Uterus (tissue), 3 donors: ENCODE measurements at regions not wholly inside any gene's neighbourhood (a gene's known extent, or its start where the extent isn't known, plus 50 kb on each side); places are given as distances from the start of the nearest gene placed in this dataset.

Experiments
- DNase-seq, 2 donors: peaks; one replicate each; pipeline ENCODE4 v3.0.0-alpha.2; 2019 to 2020
- H3K27ac ChIP-seq, 2 donors: fragments of 200-600 bp; sonication (generic); 1 replicate in 1 of 2; 2 replicates in 1 of 2; pipeline ENCODE4 v1.5.1; 2016 to 2018
- H3K27me3 ChIP-seq, 2 donors: fragments of 200-600 bp; sonication (generic); one replicate each; pipeline ENCODE4 v1.5.1; 2018 to 2019; ENCODE audit warnings: control low read depth in 1 of 2
- H3K36me3 ChIP-seq, 2 donors: fragments of 200-600 bp; sonication (generic); one replicate each; pipeline ENCODE4 v1.5.1; 2019; ENCODE audit warnings: control low read depth in 1 of 2
- H3K4me1 ChIP-seq, 2 donors: fragments of 200-600 bp; sonication (generic); one replicate each; pipeline ENCODE4 v1.5.1; 2018 to 2019; ENCODE audit warnings: control low read depth in 1 of 2
- H3K4me3 ChIP-seq, 2 donors: fragments of 200-600 bp; sonication (generic); 1 replicate in 1 of 2; 2 replicates in 1 of 2; pipeline ENCODE4 v1.5.1; 2018 to 2019; ENCODE audit warnings: mild to moderate bottlenecking in 1 of 2
- H3K9me3 ChIP-seq, 2 donors: fragments of 200-600 bp; sonication (generic); one replicate each; pipeline ENCODE4 v1.5.1; 2019; ENCODE audit warnings: control low read depth in 1 of 2
- CTCF ChIP-seq, 4 experiments: fragments of 200-600 bp in 2 of 4; fragments of 450-650 bp in 2 of 4; sonication (generic) in 2 of 4; IDR thresholded peaks; one replicate each; pipeline ENCODE4 v1.5.1; 2016 to 2019; ENCODE audit warnings: antibody characterized with exemption in 4 of 4, mild to moderate bottlenecking in 2 of 4, moderate library complexity in 1 of 4
- POLR2A ChIP-seq, 2 donors: fragments of 450-650 bp; IDR thresholded peaks; one replicate each; pipeline ENCODE4 v1.6.1; 2016; ENCODE audit warnings: antibody characterized with exemption in 2 of 2, mild to moderate bottlenecking in 1 of 2, moderate library complexity in 1 of 2
- intact Hi-C: fragments of 100-400 bp; cut with DNase I; formaldehyde crosslinking; loops from one replicate; pipeline ENCODE4 v1.15.1; 2023; ENCODE audit warnings: low total_unique reads
- donor health status: DM: yes; HTN: yes; CAD: no.

- intact Hi-C loops = no loop called here
- Histone ChIP-seq H3K27ac (peak overlapping the region; percentile 43 to 63), H3K36me3 (no peaks in the 10 kb centered on the region), H3K4me1 (no peaks in the 10 kb centered on the region), H3K4me3 (no peak overlapping the region), H3K27me3 (no peaks in the 10 kb centered on the region), H3K9me3 (no peaks in the 10 kb centered on the region)
- no peak for DNase-seq
- TF ChIP-seq POLR2A (IDR thresholded peaks at IDR 0.05) (no peak), CTCF (IDR thresholded peaks at IDR 0.05) (no peak)
Measured at GRCh38 chr17:12510535-12510934, 155.2 kb upstream of the MYOCD start.

DNA sequence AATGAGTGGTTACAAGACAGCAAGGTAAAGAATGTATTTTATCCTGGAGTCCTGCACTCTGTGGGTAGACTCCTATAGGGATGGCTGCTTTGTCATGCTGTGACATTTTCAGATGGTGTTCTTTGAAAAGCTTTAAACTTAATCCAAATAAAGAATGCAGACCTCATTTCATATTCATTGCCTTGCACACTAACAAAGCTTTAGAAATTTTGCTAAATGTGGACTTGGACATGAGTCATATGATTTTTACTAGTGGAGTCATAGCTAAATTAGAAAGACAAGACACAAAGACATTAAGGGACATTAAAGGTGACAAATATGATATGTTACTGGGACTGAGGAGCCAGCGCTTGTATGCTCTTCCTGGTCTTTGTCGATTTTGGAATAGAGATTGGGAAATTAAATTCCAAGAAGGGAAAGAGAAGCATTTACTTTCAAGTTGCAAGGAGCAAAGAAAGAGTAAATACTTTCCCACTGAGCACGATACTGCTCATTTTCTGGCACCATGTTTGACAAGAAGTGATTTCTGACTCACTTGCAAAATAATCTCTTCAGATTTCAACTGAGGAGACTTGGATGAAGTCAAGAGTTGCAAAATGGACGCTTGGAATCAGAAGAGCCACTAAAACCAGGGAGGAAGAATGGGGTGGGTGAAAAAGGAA lies 152.9 kb upstream of the MYOCD start:
- no peaks in the 10 kb centered on the region for H3K4me1 ChIP-seq
- H3K36me3 ChIP-seq = no peaks in the 10 kb centered on the region
- no peak for TF ChIP-seq CTCF (IDR thresholded peaks at IDR 0.05)
- no peak for TF ChIP-seq POLR2A (IDR thresholded peaks at IDR 0.05)
- intact Hi-C loops = no loop called here
- no peaks in the 10 kb centered on the region for H3K27me3 ChIP-seq
- H3K9me3 ChIP-seq = no peaks in the 10 kb centered on the region
- DNase-seq = no peak
- peak overlapping the region; percentile 40 to 63 for H3K27ac ChIP-seq
- no peak overlapping the region for H3K4me3 ChIP-seq

DNA sequence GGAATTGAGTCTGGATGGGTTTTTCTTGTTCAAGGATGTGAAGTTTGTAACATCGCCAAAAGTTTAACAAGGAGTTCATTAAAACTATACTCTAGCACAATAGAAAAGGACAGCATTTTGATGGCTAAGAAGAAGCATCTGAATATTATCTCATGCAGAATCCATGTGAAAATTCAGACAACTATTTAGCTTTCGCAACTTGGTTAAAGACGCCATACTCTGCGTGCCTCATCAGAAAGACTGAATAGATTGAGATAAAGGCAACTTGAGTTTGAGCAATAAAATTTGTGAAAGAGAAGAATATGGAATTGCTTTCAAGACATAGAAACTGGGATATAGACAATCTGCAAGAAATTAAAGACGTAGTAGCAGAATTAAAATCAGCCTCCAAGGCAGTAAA lies 151.1 kb upstream of the MYOCD start:
- TF ChIP-seq POLR2A (IDR thresholded peaks at IDR 0.05) = no peak
- TF ChIP-seq CTCF (IDR thresholded peaks at IDR 0.05) = no peak
- no peak overlapping the region for H3K27ac ChIP-seq
- H3K27me3 ChIP-seq = no peaks in the 10 kb centered on the region
- H3K4me1 ChIP-seq = no peaks in the 10 kb centered on the region
- no peak overlapping the region for H3K4me3 ChIP-seq
- H3K9me3 ChIP-seq = no peaks in the 10 kb centered on the region
- no peak for DNase-seq
- intact Hi-C loops = no loop called here
- no peaks in the 10 kb centered on the region for H3K36me3 ChIP-seq

GRCh38 chr17:12519956-12520594 lies 145.6 kb upstream of the MYOCD start:
- intact Hi-C loops = no loop called here
- no peak overlapping the region for H3K4me3 ChIP-seq
- H3K36me3 ChIP-seq = no peaks in the 10 kb centered on the region

More at GRCh38 chr17:12519956-12520594, 145.6 kb upstream of the MYOCD start:
- Histone ChIP-seq H3K27me3 (no peaks in the 10 kb centered on the region), H3K9me3 (no peaks in the 10 kb centered on the region), H3K27ac (no peak overlapping the region), H3K4me1 (no peaks in the 10 kb centered on the region)
- no peak for DNase-seq
- TF ChIP-seq POLR2A (IDR thresholded peaks at IDR 0.05) (no peak), CTCF (IDR thresholded peaks at IDR 0.05) (no peak)
